ENCODE measurements at regions not wholly inside any gene's neighbourhood (a gene's known extent, or its start where the extent isn't known, plus 50 kb on each side); places are given as distances from the start of the nearest gene placed in this dataset.

DNA sequence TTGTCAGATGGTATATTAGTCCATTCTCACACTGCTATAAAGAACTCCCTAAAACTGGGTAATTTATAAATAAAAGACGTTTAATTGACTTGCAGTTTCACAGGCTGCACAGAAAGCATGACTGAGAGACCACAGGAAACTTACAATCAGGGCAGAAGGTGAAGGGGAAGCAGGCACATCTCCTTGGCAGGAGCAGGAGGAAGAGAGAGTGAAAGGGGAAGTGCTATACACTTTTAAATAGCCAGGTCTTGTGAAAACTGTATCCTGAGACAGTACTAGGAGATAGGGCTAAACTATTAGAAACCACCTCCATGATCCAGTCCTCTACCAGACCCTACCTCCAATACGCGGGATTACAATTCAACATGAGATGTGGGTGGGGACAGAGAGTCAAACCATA, 193.9 kb upstream of the KCNG1 start:
- DNase-seq, result no peak

DNA sequence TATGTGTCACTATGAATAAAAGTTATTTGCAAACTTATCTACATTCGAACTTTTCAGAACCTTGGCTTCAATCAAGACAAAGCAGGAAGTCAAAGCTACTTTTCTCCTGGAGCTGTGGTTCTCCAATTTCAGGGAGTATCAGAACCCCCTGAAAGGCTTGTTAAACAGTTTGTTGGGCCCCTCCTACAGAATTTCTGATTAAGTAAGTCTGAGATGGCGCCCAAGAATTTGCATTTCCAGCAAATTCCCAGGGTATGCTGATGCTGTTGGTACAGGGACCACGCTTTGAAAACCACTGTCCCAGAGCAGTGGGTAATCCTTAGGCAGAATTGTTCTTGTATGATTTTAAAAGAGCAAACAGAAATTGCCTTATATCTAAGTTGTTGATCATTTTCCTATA, 189.9 kb upstream of the KCNG1 start:
- no peak for DNase-seq

- DNase-seq, result no peak
Observed at GRCh38 chr20:51211191-51211590, 188.3 kb upstream of the KCNG1 start.

GRCh38 chr20:51210084-51210483, 187.2 kb upstream of the KCNG1 start:
- no peak for DNase-seq

- DNase-seq, result no peak
Observed at GRCh38 chr20:51208162-51208561, 185.3 kb upstream of the KCNG1 start.

GRCh38 chr20:51206032-51206662, 183.2 kb upstream of the KCNG1 start:
- DNase-seq, result no peak

DNA sequence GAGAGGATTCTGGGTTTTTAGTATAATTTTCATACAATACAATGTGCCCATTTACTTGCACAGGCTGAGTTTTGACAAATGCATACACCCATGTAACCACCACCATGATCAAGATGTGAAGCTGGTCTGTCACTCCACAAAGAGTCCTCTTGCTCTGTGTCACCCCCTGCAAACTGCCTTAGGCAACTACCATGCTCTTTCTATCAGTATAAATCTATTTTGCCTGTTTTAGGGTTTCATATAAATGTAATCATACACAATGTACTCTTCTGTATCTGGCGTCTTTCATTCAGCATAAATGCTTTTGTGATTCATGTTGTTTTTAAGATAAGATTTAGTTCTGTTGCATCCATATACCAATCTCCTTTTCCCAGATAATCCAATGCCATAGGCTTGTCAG, 181.9 kb upstream of the KCNG1 start:
- DNase-seq, result no peak

- no peak for DNase-seq
Observed at GRCh38 chr20:51204051-51204715, 181.3 kb upstream of the KCNG1 start.

GRCh38 chr20:51202304-51202703, 179.4 kb upstream of the KCNG1 start:
- no peak for DNase-seq

GRCh38 chr20:51199920-51200319, 177.0 kb upstream of the KCNG1 start:
- no peak for DNase-seq

- DNase-seq, result no peak
Observed at GRCh38 chr20:51198876-51199523, 176.1 kb upstream of the KCNG1 start.

DNA sequence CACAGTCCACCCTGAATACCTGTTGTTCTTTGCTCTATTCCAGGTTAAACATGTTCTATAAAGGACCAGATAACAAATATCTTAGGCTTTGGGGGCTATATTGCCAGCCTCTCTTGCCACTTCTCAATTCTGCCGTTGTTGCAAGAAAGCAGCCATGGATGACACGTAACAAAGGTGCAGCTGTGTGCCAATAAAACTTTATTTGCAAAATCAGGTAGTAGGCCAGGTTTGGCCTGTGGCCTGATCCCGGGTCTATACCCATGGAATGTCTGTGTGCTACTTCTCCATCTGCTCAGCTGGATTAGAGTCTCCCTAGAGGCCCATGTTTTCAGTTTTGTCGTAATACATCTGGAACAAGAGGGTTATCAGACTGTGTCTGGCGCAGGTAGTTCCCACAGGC, 175.3 kb upstream of the KCNG1 start:
- DNase-seq, result no peak

DNA sequence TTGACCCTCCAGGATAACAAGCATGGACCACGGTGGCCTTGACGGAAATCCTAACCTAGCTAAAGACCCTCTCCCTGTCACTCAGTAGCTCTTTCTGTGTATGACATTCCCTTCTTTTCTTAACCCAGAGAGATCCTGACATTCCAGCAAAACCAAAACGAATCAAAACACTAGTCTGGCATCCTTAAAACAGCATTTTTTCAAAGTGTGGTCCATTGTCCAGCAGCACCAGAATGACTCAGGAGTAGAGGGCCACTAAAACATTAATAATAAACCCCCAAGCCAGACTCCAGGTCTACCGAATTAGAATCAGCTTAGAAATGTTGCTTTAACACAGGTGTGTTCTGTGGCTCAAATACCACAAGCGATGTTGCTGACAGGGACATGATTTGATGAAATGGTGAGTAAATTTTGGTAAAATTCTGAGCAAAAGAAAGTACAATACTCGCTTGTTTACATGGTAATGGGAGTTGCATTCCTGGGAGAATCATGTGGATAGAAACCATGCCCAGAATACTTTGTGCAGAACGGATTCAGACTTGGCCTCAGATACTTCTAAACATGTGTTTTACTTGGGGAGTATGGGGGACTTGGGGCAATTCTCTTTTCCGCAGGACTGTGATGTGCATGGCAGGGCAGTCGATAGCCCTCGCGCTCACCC, 174.2 kb upstream of the KCNG1 start:
- DNase-seq, result no peak

DNA sequence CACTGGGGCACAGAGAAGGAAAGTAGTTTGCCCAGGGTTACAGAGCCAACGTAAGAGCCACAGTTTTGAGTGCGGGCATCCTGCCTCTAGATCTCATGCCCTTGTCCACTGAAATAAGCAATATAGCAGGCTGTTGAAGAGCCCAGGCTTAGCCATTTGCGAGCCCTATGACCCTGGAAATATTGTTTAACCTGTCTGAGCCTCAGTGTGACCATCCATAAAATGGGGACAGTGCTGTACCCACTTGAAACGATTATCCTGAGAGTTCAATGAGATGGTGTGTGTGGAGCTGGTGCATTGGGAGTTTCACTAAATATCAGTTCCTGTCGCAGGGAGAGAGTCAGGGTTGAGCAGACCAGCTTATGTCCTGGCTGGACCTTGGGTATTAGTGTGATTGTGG, 173.1 kb upstream of the KCNG1 start:
- no peak for DNase-seq

DNA sequence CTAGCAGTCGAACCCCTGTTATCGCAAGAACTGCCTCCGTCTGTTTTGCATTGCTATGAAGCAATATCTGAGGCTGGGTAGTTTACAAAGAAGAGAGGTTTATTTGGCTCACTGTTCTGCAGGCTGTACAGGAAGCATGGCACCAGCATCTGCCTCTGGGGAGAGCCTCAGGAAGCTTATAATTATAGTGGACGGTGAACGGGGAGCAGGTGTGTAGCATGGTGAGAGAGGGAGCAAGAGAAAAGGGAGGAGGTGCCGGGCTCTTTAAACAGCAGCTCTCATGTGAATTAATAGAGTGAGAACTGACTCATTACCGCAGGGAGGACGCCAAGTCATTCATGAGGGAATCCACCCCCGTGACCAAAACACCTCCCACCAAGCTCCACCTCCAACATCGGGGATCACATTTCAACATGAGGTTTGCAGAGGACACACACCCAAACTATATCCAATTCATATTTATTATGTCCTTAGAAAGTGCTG, 172.6 kb upstream of the KCNG1 start:
- no peak for DNase-seq

GRCh38 chr20:51193066-51193772, 170.3 kb upstream of the KCNG1 start:
- DNase-seq, result no peak

DNA sequence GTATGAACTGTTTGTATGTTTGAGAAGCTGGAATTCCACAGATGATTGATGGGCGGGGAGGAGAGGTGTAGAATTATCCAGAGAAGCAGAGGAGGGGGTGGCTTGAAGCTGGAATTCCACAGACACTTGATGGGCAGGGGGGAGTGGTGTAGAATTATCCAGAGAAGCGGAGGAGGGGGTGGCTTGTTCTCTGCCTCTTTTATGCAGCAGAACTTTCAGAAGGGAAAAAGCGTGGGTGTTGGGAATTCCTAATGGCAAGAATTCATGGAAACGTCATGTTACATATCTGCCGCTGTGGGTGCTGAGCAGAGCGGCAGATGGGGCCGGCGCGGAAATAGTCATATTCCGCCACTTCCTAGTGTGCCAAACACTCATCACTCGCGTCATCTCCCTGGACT, 167.9 kb upstream of the KCNG1 start:
- no peak for DNase-seq

DNA sequence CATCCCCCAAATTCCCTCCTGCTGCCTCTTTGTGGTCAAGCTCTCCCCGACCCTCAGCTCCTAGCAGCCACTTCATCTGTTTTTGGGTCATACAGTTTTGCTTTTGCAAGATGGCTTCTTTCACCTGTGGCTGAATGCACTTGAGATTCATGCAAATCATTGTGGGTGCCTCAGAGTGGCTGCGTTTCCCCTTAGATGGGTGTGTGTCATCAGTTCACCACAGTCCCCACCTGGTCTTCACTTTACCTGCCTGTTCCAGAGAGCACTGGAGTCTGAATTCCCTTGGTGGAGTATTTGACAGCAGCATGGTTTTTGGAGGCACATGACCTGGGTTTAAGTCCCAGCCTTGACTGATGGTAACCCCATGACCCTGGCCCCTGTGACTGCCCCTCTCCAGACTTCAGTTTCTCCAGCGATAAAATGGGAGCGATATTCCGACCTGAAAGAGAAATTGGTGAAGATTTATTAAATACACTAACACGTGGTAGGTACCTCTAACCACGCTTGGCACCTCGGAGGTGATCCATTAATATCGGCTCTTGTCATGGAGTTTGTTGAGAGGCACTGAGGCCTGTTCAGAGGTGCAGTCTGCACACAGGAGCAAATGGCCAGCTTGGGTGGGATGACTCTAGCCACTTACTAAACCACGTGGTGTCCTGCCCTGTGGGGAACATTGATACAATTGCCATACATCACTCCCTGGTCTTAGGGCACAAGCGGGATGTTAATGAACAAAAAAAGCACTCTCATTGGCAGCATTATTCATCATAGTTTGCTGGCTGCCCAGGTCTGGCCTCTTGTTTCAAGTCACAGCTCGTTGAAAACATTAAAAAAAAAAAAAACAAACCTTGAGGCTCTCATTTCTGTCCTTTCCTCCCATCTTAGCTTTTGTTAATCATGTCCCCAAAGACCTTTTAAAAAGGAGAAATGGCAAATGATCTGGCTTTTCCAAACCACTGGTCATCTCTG, 167.2 kb upstream of the KCNG1 start:
- DNase-seq, result no peak

- DNase-seq, result no peak
Observed at GRCh38 chr20:51188941-51189340, 166.0 kb upstream of the KCNG1 start.

DNA sequence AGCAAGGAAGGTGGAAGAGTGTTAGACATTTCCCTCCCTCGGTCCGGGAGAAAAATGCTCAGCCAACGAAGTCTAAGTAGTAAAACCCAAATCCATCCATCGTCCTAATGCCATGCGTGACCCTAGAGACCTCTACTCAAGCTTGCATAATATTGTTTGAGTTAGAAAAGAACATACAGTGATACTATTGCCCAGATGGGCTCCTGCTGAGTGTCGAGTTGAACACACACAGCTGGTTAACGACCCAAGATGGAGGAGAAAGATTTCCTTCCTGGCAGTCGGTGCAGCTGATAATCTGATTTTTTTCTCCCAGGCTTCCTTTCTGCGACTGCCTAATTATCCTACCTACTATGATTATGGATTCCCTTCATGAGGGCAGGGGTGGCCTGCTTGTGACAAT, 164.4 kb upstream of the KCNG1 start:
- DNase-seq, result no peak

GRCh38 chr20:51185861-51186260, 163.0 kb upstream of the KCNG1 start:
- DNase-seq, result no peak

DNA sequence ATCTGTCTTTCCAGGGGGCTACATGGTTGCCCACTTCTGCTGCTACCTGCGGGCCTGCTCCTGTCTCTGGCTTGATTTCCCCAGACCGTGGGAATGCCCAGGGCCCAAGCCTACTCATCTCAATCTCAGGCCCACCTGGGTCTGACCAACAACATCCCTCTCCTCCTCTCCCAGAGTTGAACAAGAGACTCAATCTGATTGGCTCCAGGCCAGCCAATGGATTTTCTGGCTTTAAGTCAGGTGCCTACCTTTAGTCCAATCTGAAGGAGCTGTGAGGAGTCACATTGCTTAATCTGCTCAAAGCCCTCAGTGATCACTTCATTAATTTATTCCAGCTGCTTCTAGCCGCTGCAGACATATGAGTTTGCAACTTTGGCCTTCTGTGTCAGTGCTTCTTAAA, 162.4 kb upstream of the KCNG1 start:
- DNase-seq, result no peak

Data from stimulated activated CD4-positive, alpha-beta T cell treated with anti-CD3 and anti-CD28 coated beads, Interleukin-2, amount 100 ng/mL, for 48 hours (primary cell).